Duodenal mucosa (tissue), 2 donors: ENCODE measurements at regions not wholly inside any gene's neighbourhood (a gene's known extent, or its start where the extent isn't known, plus 50 kb on each side); places are given as distances from the start of the nearest gene placed in this dataset.

Experiments used
- H3K27ac ChIP-seq: one replicate; pipeline ENCODE4 v1.7.0; 2013; ENCODE audit warnings: low read depth, low read length
- H3K27me3 ChIP-seq, 2 donors: one replicate each; pipeline ENCODE4 v1.7.0; 2013; ENCODE audit warnings: low read length in 2 of 2, control low read depth in 1 of 2; ENCODE audit not compliant: insufficient read depth in 2 of 2, control insufficient read depth in 1 of 2
- H3K36me3 ChIP-seq, 2 donors: one replicate each; pipeline ENCODE4 v1.7.0; 2013; ENCODE audit warnings: low read length in 2 of 2, control low read depth in 1 of 2; ENCODE audit not compliant: insufficient read depth in 2 of 2, control insufficient read depth in 1 of 2
- H3K4me1 ChIP-seq, 2 donors: one replicate each; pipeline ENCODE4 v1.7.0; 2013; ENCODE audit warnings: low read length in 2 of 2, control low read depth in 1 of 2; ENCODE audit not compliant: insufficient read depth in 2 of 2, control insufficient read depth in 1 of 2
- H3K4me3 ChIP-seq, 2 donors: one replicate each; pipeline ENCODE4 v1.7.0; 2013; ENCODE audit warnings: low read length in 2 of 2, low read depth in 1 of 2
- H3K9ac ChIP-seq, 2 donors: one replicate each; pipeline ENCODE4 v1.7.0; 2013; ENCODE audit warnings: low read length in 2 of 2, low read depth in 1 of 2
- H3K9me3 ChIP-seq, 2 donors: one replicate each; pipeline ENCODE4 v1.7.0; 2013; ENCODE audit warnings: low read length in 2 of 2, control low read depth in 1 of 2; ENCODE audit not compliant: control insufficient read depth in 1 of 2

GRCh38 chr6:22062807-22063408, 233.9 kb downstream of the PRL start:
- Histone ChIP-seq H3K36me3 (no peaks in the 10 kb centered on the region), H3K4me3 (peak overlapping the region in 1 of 2 donors; percentile 43), H3K9me3 (no peaks in the 10 kb centered on the region), H3K27me3 (no peaks in the 10 kb centered on the region), H3K4me1 (peaks cover 0 to 6% of the 10 kb centered on the region in 2 donors), H3K27ac (no peak overlapping the region), H3K9ac (no peak overlapping the region)

GRCh38 chr6:22064558-22064957, 232.3 kb downstream of the PRL start:
- H3K9ac ChIP-seq = no peak overlapping the region
- H3K36me3 ChIP-seq = no peaks in the 10 kb centered on the region
- peaks cover 0 to 6% of the 10 kb centered on the region in 2 donors for H3K4me1 ChIP-seq
- no peak overlapping the region for H3K4me3 ChIP-seq
- no peaks in the 10 kb centered on the region for H3K27me3 ChIP-seq
- no peaks in the 10 kb centered on the region for H3K9me3 ChIP-seq
- H3K27ac ChIP-seq = no peak overlapping the region

GRCh38 chr6:22067122-22067521, 229.7 kb downstream of the PRL start:
- H3K27me3 ChIP-seq = no peaks in the 10 kb centered on the region
- H3K4me1 ChIP-seq = peaks cover 0 to 6% of the 10 kb centered on the region in 2 donors
- H3K9ac ChIP-seq = no peak overlapping the region
- H3K27ac ChIP-seq = no peak overlapping the region
- no peak overlapping the region for H3K4me3 ChIP-seq
- H3K9me3 ChIP-seq = no peaks in the 10 kb centered on the region
- H3K36me3 ChIP-seq = no peaks in the 10 kb centered on the region

GRCh38 chr6:22067671-22068070, 229.2 kb downstream of the PRL start:
- Histone ChIP-seq H3K4me1 (peaks cover 0 to 6% of the 10 kb centered on the region in 2 donors), H3K9ac (no peak overlapping the region), H3K36me3 (no peaks in the 10 kb centered on the region), H3K4me3 (no peak overlapping the region), H3K9me3 (no peaks in the 10 kb centered on the region), H3K27ac (no peak overlapping the region), H3K27me3 (no peaks in the 10 kb centered on the region)

GRCh38 chr6:22068561-22069305, 228.1 kb downstream of the PRL start:
- Histone ChIP-seq H3K9me3 (no peaks in the 10 kb centered on the region), H3K27ac (no peak overlapping the region), H3K9ac (no peak overlapping the region), H3K27me3 (no peaks in the 10 kb centered on the region), H3K4me3 (no peak overlapping the region), H3K36me3 (no peaks in the 10 kb centered on the region), H3K4me1 (no peaks in the 10 kb centered on the region)

- Histone ChIP-seq H3K27ac (no peak overlapping the region), H3K9me3 (peaks cover 0 to 2% of the 10 kb centered on the region in 2 donors), H3K4me3 (no peak overlapping the region), H3K4me1 (no peaks in the 10 kb centered on the region), H3K36me3 (no peaks in the 10 kb centered on the region), H3K9ac (no peak overlapping the region), H3K27me3 (no peaks in the 10 kb centered on the region)
These were observed 227.5 kb downstream of the PRL start for GRCh38 chr6:22069306-22069800.

GRCh38 chr6:22071270-22072041, 225.4 kb downstream of the PRL start:
- no peaks in the 10 kb centered on the region for H3K36me3 ChIP-seq
- peak overlapping the region in 1 of 2 donors; percentile 4 for H3K4me3 ChIP-seq
- H3K27ac ChIP-seq = no peak overlapping the region
- H3K27me3 ChIP-seq = no peaks in the 10 kb centered on the region
- H3K9me3 ChIP-seq = peaks cover 0 to 3% of the 10 kb centered on the region in 2 donors
- H3K9ac ChIP-seq = no peak overlapping the region
- H3K4me1 ChIP-seq = no peaks in the 10 kb centered on the region

GRCh38 chr6:22072949-22073348, 223.9 kb downstream of the PRL start:
- Histone ChIP-seq H3K27ac (no peak overlapping the region), H3K27me3 (no peaks in the 10 kb centered on the region), H3K4me1 (no peaks in the 10 kb centered on the region), H3K9ac (no peak overlapping the region), H3K36me3 (no peaks in the 10 kb centered on the region), H3K4me3 (no peak overlapping the region), H3K9me3 (peaks cover 0 to 3% of the 10 kb centered on the region in 2 donors)

- Histone ChIP-seq H3K36me3 (no peaks in the 10 kb centered on the region), H3K9ac (no peak overlapping the region), H3K27ac (no peak overlapping the region), H3K4me3 (no peak overlapping the region), H3K27me3 (no peaks in the 10 kb centered on the region), H3K4me1 (no peaks in the 10 kb centered on the region), H3K9me3 (peaks cover 0 to 3% of the 10 kb centered on the region in 2 donors)
These were observed 223.2 kb downstream of the PRL start for GRCh38 chr6:22073516-22074198.
